ENCODE measurements at regions not wholly inside any gene's neighbourhood (a gene's known extent, or its start where the extent isn't known, plus 50 kb on each side); places are given as distances from the start of the nearest gene placed in this dataset.

DNA sequence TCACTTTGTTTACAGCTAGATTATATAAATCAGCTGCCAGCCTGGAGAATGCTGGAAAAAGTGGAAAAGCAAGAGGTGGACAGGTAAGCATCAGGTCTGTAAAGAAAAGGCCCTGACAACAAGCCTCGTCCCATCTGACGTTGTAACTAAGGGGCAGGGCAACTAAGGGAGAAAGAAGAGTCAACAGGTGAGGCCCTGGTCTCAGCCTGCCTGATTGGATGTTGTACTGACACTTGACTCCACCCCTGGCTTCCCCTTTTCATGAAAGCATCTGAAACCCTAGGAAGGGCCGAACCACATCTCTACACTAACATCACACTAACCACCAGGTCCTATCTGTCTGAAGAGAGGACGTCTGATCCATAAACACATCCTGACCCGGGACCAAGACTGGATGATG is 357.6 kb upstream of the CFAP20DC start:
- H3K9me3 ChIP-seq (ENCODE audit: control insufficient read depth, low read length, poor library complexity, severe bottlenecking), result no peaks in the 10 kb centered on the region
- ATAC-seq (no peak), DNase-seq (no peak)
- Mint-ChIP-seq H3K36me3 (ENCODE audit: low read depth) (no peaks in the 10 kb centered on the region), H3K27me3 (no peaks in the 10 kb centered on the region), H3K27ac (no peak overlapping the region), H3K4me3 (no peak overlapping the region), H3K4me1 (peaks cover 9% of the 10 kb centered on the region)

- Mint-ChIP-seq H3K27ac (no peak overlapping the region), H3K4me3 (no peak overlapping the region), H3K36me3 (ENCODE audit: low read depth) (no peaks in the 10 kb centered on the region), H3K4me1 (peaks cover 9% of the 10 kb centered on the region), H3K27me3 (no peaks in the 10 kb centered on the region)
- ATAC-seq (no peak), DNase-seq (no peak)
- H3K9me3 ChIP-seq (ENCODE audit: control insufficient read depth, low read length, poor library complexity, severe bottlenecking), result no peaks in the 10 kb centered on the region
Observed at GRCh38 chr3:59406943-59407342, 357.1 kb upstream of the CFAP20DC start.

DNA sequence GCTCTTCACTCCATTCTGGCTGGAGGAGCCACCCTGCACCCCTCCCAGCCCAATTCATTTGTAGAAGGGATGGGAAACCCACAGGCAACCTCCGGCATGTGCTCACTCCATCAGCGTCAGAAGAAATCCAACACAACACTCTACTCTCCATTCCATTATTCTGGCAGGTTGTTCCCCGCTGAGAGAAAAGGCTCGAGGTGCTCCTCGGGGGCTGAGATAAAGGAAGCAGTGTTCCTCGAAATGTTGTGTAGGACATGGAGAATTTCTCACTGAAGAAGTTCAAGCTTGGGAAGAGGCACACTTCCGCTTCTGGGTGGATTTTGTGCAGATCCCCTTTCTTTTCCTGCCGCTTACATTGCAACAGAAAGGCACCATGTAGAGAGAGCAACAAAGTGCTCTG is 355.0 kb upstream of the CFAP20DC start:
- H3K4me1 Mint-ChIP-seq, result peaks cover 9% of the 10 kb centered on the region
- no peaks in the 10 kb centered on the region for H3K9me3 ChIP-seq (ENCODE audit: control insufficient read depth, low read length, poor library complexity, severe bottlenecking)
- no peak overlapping the region for H3K27ac Mint-ChIP-seq
- no peak for ATAC-seq
- H3K4me3 Mint-ChIP-seq, result no peak overlapping the region
- DNase-seq, result no peak
- H3K27me3 Mint-ChIP-seq, result no peaks in the 10 kb centered on the region
- H3K36me3 Mint-ChIP-seq (ENCODE audit: low read depth), result no peaks in the 10 kb centered on the region

DNA sequence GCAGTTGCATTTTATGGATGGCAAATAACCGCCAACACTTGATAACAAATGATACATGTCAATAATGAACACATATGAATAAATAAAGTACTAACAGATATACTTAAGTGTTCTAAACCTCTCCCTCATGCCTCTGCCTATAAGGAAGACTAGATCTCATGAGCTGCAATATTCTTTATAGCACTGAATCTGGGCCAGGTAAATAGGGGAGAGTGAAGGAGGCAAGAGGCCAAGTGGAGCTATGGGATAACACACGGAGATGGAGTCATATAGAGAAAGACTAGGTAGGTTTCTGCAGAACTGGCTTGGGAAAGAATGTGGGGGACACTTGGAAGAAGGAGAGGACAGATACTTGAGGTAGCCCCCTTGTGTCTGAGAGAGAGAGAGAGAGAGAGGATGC is 354.2 kb upstream of the CFAP20DC start:
- H3K9me3 ChIP-seq (ENCODE audit: control insufficient read depth, low read length, poor library complexity, severe bottlenecking), result no peaks in the 10 kb centered on the region
- H3K4me1 Mint-ChIP-seq, result peaks cover 9% of the 10 kb centered on the region
- no peak overlapping the region for H3K27ac Mint-ChIP-seq
- ATAC-seq (no peak), DNase-seq (no peak)
- no peaks in the 10 kb centered on the region for H3K27me3 Mint-ChIP-seq
- no peak overlapping the region for H3K4me3 Mint-ChIP-seq
- no peaks in the 10 kb centered on the region for H3K36me3 Mint-ChIP-seq (ENCODE audit: low read depth)

GRCh38 chr3:59401924-59402323 is 352.1 kb upstream of the CFAP20DC start:
- no peaks in the 10 kb centered on the region for H3K36me3 Mint-ChIP-seq (ENCODE audit: low read depth)
- no peaks in the 10 kb centered on the region for H3K27me3 Mint-ChIP-seq
- peaks cover 4% of the 10 kb centered on the region for H3K4me1 Mint-ChIP-seq
- no peak overlapping the region for H3K27ac Mint-ChIP-seq
- no peaks in the 10 kb centered on the region for H3K9me3 ChIP-seq (ENCODE audit: control insufficient read depth, low read length, poor library complexity, severe bottlenecking)
- no peak overlapping the region for H3K4me3 Mint-ChIP-seq
- DNase-seq (no peak), ATAC-seq (no peak)

GRCh38 chr3:59392116-59392515 is 342.3 kb upstream of the CFAP20DC start:
- H3K4me1 Mint-ChIP-seq, result peaks cover 10% of the 10 kb centered on the region
- H3K27me3 Mint-ChIP-seq, result peaks cover 5% of the 10 kb centered on the region
- DNase-seq (no peak), ATAC-seq (no peak)
- H3K36me3 Mint-ChIP-seq (ENCODE audit: low read depth), result no peaks in the 10 kb centered on the region
- H3K4me3 Mint-ChIP-seq, result no peak overlapping the region
- H3K9me3 ChIP-seq (ENCODE audit: control insufficient read depth, low read length, poor library complexity, severe bottlenecking), result no peaks in the 10 kb centered on the region
- H3K27ac Mint-ChIP-seq, result no peak overlapping the region

DNA sequence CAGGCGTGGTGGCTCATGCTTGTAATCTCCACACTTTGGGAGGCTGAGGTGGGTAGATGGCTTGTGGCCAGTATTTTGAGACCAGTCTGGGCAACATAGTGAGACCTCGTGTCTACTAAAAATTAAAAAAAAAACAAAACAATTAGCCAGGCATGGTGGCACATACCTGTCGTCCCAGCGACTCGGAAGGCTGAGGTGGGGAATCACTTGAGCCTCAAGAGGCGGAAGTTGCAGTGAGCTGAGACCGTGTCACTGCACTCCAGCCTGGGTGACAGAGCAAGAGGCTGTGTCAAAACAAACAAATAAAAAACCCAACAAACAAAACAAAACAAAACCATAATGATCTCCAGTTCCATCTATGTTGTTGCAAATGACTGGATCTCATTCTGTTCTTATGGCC is 341.3 kb upstream of the CFAP20DC start:
- no peak for DNase-seq
- H3K27me3 Mint-ChIP-seq, result peaks cover 5% of the 10 kb centered on the region
- ATAC-seq, result no peak
- H3K36me3 Mint-ChIP-seq (ENCODE audit: low read depth), result no peaks in the 10 kb centered on the region
- H3K4me3 Mint-ChIP-seq, result no peak overlapping the region
- peaks cover 14% of the 10 kb centered on the region for H3K4me1 Mint-ChIP-seq
- H3K9me3 ChIP-seq (ENCODE audit: control insufficient read depth, low read length, poor library complexity, severe bottlenecking), result no peaks in the 10 kb centered on the region
- no peak overlapping the region for H3K27ac Mint-ChIP-seq

DNA sequence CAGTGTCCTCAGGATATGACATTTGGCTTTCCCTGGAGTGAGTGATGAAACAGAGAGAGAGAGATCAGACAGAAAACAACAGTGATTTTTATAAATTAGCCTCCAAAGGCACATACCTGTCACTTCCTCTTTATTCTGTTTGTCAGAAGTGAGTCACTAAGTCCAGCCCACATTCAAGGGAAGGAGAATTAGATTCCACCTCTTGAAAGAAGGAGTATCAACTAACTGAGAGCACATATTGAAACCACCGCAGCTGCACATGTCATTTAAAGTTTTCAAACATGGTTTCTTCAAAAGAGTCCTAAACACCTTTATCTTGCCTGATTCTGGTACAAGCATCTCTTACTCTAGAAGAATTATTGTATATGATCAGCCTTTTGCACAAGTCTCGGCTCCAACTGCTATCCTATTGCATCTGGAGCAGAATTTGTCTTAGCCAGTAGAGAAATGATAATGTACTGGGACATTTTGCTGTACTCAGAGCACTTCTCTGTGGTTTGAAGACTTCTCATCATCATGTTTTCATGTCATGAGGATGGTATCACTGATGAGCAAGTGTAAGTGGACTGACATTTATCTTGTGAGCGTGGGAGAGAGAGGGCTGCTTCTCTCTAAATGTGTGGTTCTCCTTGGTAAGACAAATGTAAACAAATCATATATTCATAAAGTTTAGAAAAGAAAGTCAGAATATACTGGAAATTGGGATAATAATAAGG is 338.9 kb upstream of the CFAP20DC start:
- no peaks in the 10 kb centered on the region for H3K36me3 Mint-ChIP-seq (ENCODE audit: low read depth)
- ATAC-seq (peak; percentile 59), DNase-seq (no peak)
- H3K27ac Mint-ChIP-seq, result peak overlapping the region; percentile 83
- peaks cover 21% of the 10 kb centered on the region for H3K4me1 Mint-ChIP-seq
- H3K4me3 Mint-ChIP-seq, result peak overlapping the region; percentile 19
- H3K27me3 Mint-ChIP-seq, result no peaks in the 10 kb centered on the region
- no peaks in the 10 kb centered on the region for H3K9me3 ChIP-seq (ENCODE audit: control insufficient read depth, low read length, poor library complexity, severe bottlenecking)

DNA sequence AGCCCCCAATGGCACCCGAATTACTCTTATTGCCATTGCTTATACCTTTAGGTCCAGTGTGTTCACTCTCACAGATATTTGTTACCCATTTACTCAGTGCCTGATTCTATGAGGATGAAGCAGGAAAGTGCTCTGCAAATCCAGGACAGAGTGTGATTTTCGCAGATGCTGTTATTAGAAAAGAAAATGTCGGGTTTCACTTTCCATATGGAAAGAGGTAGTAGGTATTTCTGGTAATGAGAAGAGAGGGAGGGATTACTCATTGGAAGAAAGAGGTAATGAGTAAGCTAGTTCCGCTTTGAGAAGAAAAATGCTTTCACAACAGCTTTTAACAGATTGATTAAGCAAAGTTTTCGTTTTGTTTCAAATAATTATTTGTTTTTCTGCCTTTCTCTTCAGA is 336.3 kb upstream of the CFAP20DC start:
- Mint-ChIP-seq H3K36me3 (ENCODE audit: low read depth) (no peaks in the 10 kb centered on the region), H3K4me3 (no peak overlapping the region), H3K27ac (peak overlapping the region; percentile 66), H3K4me1 (peaks cover 24% of the 10 kb centered on the region), H3K27me3 (no peaks in the 10 kb centered on the region)
- DNase-seq, result no peak
- no peak for ATAC-seq
- H3K9me3 ChIP-seq (ENCODE audit: control insufficient read depth, low read length, poor library complexity, severe bottlenecking), result no peaks in the 10 kb centered on the region

GRCh38 chr3:59385547-59385946 is 335.7 kb upstream of the CFAP20DC start:
- ATAC-seq (no peak), DNase-seq (no peak)
- Mint-ChIP-seq H3K36me3 (ENCODE audit: low read depth) (no peaks in the 10 kb centered on the region), H3K27me3 (no peaks in the 10 kb centered on the region), H3K27ac (no peak overlapping the region), H3K4me3 (no peak overlapping the region), H3K4me1 (peaks cover 24% of the 10 kb centered on the region)
- H3K9me3 ChIP-seq (ENCODE audit: control insufficient read depth, low read length, poor library complexity, severe bottlenecking), result no peaks in the 10 kb centered on the region

GRCh38 chr3:59381282-59381681 is 331.5 kb upstream of the CFAP20DC start:
- DNase-seq (no peak), ATAC-seq (no peak)
- H3K27me3 Mint-ChIP-seq, result no peaks in the 10 kb centered on the region
- H3K9me3 ChIP-seq (ENCODE audit: control insufficient read depth, low read length, poor library complexity, severe bottlenecking), result no peaks in the 10 kb centered on the region
- H3K27ac Mint-ChIP-seq, result no peak overlapping the region
- H3K4me1 Mint-ChIP-seq, result peaks cover 11% of the 10 kb centered on the region
- no peaks in the 10 kb centered on the region for H3K36me3 Mint-ChIP-seq (ENCODE audit: low read depth)
- no peak overlapping the region for H3K4me3 Mint-ChIP-seq

DNA sequence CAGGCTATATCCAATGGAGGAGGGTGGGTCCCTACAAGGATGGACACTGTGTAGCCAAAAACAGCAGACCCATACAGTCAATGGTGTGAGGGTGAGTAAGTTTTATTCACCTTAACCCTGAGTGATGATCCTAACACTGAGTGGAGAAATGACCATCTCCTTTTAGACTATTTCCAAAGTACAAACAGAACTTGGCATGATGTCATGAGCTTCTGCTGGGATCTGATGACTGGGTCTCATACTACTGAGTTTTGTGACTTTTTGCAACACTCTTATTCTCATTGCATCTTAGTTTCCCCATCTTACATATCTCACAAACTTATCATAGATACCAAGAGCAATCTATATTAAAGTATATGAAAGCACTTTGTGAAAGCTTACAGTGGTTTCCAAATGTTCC is 330.3 kb upstream of the CFAP20DC start:
- no peak for ATAC-seq
- Mint-ChIP-seq H3K27me3 (no peaks in the 10 kb centered on the region), H3K27ac (no peak overlapping the region), H3K4me1 (peaks cover 7% of the 10 kb centered on the region), H3K4me3 (no peak overlapping the region), H3K36me3 (ENCODE audit: low read depth) (no peaks in the 10 kb centered on the region)
- H3K9me3 ChIP-seq (ENCODE audit: control insufficient read depth, low read length, poor library complexity, severe bottlenecking), result no peaks in the 10 kb centered on the region
- no peak for DNase-seq

DNA sequence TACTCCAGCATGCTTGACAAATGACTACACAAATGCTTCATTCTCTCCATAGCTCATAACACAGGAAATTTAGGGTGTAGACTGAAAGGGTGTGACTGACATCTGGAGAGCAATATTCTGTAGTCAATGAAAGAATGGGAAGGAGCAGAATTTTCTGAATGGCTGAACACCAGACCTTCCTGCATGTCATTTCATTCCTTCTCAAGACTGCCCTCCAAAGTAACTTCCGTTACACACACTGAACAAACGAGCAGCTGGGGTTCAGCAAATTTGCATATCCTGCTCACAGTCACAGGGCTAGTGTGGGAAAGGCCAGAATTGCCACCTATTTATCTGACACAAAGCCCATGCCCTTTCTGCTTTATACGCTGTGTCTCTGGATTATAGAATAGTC is 325.0 kb upstream of the CFAP20DC start:
- Mint-ChIP-seq H3K27me3 (no peaks in the 10 kb centered on the region), H3K27ac (no peak overlapping the region), H3K4me3 (no peak overlapping the region), H3K4me1 (no peaks in the 10 kb centered on the region), H3K36me3 (ENCODE audit: low read depth) (no peaks in the 10 kb centered on the region)
- DNase-seq (no peak), ATAC-seq (peak; percentile 55)
- H3K9me3 ChIP-seq (ENCODE audit: control insufficient read depth, low read length, poor library complexity, severe bottlenecking), result no peaks in the 10 kb centered on the region

DNA sequence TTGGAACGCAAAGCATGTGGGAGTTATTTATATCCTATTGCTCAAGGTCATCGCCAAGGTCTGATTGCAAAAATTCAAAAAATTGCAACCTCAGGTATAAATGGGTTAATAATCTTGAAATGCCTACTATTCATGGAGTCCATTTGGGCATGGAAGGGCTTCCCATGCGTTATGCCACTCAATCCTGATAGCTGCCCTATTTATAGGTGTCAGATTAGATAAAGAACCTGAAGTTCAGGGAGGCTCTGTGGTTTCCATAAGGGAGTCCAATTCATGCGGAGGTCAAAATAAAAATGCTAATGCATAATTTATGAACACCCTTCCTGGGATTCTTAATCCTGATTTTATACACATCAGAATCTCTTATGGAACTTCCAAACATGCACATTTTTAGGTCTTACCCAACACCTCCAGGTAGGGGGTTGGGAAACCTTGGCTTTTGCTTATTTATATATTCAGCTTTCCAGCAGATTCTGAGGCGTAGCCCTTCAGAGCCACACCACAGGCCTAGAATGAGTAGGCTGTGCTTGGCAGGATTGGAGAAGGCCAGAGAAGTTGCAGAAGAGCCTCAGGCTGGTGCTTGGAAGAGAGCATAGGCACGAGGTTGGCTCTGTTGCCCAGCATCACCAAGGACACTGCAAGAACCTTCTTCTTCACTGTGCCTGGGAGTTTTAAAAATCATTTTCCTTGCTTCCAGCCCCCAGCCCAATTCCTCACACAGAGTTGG is 324.4 kb upstream of the CFAP20DC start:
- no peak overlapping the region for H3K4me3 Mint-ChIP-seq
- ATAC-seq (no peak), DNase-seq (no peak)
- no peaks in the 10 kb centered on the region for H3K9me3 ChIP-seq (ENCODE audit: control insufficient read depth, low read length, poor library complexity, severe bottlenecking)
- H3K27me3 Mint-ChIP-seq, result no peaks in the 10 kb centered on the region
- no peak overlapping the region for H3K27ac Mint-ChIP-seq
- no peaks in the 10 kb centered on the region for H3K36me3 Mint-ChIP-seq (ENCODE audit: low read depth)
- no peaks in the 10 kb centered on the region for H3K4me1 Mint-ChIP-seq

Data from T-helper 17 cell (primary cell).